ENCODE measurements at regions not wholly inside any gene's neighbourhood (a gene's known extent, or its start where the extent isn't known, plus 50 kb on each side); places are given as distances from the start of the nearest gene placed in this dataset.
"Not testable (repeated sequence)": the region's sequence is repeated elsewhere in the genome, so short reads cannot be mapped to it uniquely, and the experiment has no call there.

DNA sequence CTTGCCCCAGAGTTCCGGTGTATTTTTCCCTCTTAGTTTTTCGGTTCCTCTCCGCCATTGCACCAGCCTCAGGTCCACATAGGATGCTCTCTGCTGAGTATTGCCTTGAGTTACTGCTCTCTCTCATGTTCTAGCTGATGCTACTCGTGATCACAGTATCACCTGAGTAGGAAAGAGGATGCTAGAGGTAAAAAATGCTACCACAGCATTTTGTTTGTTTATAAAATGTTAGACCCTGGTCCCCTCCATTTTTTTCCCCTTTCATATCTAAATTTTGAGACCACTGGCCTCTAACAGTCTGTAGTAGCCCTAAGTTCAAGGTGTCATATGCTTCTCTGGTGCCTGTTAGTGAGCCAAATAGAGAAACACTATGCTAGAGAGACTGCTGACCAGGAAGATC, 175.5 kb downstream of the OR2B2 start:
- DNase-seq, result no peak

DNA sequence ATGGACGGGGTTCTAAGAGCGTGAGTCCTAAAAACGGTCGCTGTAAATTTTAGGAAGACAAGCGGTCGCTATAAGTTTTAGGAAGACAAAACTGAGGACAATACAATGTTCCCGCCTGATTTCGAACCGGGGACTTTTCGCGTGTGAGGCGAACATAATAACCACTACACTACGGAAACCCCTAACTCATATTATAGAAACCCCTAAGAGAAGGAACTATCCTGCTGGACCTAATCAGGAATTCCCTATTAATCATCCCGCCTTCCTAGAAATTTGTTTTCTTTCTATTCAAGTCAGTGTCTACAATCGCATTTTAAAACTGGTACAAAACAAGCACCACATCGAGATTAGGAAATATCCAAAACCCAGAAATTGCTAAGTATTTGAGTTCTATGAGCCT, 183.8 kb downstream of the OR2B2 start:
- no peak for DNase-seq

- DNase-seq, result no peak
Measured at GRCh38 chr6:27726619-27727023, 185.6 kb downstream of the OR2B2 start.

DNA sequence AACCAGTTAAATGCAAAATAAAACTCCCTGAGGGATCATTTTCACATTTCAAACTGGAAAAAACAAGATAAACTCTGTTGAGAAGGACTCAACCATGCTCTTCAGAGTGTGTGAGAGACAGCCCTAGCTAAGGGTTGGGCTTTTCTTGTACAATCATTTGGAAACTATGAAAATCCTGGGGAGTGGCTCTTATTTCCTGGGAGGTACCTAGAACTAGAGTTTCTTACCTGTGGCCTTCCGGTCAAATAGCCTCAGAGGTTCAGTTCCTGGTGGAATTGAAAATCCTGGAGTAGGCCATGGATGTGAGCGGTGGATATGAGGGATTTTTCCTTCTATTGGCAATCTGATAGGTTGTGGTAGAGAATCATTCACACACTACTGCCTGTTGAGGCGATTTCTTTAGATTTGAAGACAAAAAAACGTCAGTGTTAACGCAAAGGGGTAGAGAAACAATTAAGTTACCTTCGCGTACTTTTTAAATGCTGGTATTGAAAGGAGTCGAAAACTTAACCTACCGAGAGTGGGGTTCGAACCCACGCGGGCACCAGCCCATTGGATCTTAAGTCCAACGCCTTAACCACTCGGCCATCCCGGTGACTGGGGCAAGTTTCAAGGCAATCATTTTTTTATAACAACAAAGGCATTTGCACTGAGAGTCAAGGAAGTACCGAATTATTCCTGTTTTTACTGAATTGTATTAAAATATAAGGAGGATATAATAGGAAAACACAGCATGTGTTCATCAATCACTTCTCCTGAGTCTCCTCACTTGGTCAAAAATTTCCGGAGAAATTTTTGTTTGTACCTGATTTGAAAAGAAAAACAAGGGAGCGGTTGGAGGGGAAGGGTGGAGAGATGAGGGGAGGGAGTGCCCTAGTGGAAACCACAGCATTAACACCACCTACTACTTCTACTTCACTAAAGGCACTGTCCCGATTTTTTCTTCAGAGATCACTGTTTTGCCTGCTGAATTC, 191.3 kb downstream of the OR2B2 start:
- no peak for DNase-seq

DNA sequence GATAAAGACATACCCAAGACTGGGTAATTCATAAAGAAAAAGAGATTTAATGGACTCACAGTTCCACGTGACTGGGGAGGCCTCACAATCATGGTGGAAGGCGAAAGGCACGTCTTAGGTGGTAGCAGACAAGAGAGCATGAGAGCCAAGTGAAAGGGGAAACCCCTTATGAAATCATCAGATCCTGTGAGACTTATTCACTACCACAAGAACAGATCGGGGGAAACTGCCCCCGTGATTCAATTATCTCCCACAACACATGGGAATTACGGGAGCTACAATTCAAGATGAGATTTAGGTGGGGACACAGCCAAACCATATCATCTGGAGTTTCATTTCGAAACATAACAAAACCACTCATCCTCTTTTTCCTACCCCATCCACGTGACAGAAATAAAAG, 193.2 kb downstream of the OR2B2 start:
- DNase-seq, result not testable (repeated sequence)

DNA sequence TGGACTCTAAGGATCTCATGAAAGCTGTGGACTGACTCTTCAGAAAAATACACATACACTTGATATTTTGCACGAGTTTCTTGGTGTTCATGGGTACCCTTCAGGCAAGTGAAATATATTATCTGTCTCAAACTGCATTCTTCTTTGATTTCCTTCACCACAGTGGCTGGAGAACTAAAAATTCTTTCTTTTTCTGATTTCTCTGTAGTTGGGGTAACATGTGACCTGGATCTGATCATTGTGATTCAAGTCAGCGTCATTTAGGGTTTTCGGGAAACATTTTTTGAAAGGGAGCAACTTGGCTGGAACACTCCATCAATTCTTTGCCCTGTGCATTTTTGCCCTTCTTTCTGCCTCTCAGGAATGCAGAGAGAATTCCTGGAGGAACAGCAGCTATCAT, 205.8 kb downstream of the OR2B2 start:
- no peak for DNase-seq

GRCh38 chr6:27700337-27700736, 211.9 kb downstream of the OR2B2 start:
- DNase-seq, result no peak

GRCh38 chr6:27694547-27694874, 217.7 kb downstream of the OR2B2 start:
- DNase-seq, result no peak

- peak; percentile 74 for DNase-seq
Measured at GRCh38 chr6:27693766-27694546, 218.2 kb downstream of the OR2B2 start.

DNA sequence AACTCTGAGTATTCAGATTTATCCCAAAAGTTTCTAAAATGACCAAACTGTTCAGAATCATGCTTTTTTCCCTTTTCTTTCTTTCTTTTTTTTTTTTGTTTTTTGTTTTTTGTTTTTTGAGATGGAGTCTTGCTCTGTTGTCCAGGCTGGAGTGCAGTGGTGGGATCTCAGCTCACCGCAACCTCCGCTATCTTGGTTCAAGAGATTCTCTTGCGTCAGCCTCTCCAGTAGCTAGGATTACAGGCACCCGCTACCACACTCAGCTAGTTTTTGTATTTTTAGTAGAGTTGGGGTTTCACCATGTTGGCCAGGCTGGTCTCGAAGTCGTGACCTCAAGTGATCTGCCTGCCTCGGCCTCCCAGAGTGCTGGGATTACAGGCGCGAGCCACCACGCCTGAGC, 219.2 kb upstream of the ZNF184 start:
- DNase-seq, result not testable (repeated sequence)

DNA sequence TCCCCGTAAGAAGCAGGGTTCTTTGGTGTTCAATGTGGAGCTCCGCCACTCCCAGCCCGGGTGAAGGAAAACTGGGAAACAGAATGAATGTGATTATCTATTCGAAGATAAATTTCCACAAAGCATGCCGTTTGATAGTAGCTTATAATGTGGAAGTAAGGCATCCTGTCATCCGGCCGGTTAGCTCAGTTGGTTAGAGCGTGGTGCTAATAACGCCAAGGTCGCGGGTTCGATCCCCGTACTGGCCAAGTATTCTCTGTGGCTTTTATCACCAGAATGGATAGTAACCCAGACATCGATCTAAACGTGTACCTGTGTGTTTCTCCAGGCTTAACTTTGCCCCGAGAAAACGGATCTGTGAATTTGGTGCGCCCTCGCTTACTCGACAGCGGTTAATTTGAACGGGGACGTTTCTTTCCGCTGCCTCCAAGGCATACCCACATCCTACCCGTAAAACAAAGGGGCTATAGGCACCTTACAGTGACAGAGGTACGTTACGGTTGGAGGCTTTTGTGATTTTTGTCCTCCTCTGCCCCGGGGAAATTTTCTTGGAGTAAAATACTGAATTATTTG, 215.2 kb upstream of the ZNF184 start:
- no peak for DNase-seq

DNA sequence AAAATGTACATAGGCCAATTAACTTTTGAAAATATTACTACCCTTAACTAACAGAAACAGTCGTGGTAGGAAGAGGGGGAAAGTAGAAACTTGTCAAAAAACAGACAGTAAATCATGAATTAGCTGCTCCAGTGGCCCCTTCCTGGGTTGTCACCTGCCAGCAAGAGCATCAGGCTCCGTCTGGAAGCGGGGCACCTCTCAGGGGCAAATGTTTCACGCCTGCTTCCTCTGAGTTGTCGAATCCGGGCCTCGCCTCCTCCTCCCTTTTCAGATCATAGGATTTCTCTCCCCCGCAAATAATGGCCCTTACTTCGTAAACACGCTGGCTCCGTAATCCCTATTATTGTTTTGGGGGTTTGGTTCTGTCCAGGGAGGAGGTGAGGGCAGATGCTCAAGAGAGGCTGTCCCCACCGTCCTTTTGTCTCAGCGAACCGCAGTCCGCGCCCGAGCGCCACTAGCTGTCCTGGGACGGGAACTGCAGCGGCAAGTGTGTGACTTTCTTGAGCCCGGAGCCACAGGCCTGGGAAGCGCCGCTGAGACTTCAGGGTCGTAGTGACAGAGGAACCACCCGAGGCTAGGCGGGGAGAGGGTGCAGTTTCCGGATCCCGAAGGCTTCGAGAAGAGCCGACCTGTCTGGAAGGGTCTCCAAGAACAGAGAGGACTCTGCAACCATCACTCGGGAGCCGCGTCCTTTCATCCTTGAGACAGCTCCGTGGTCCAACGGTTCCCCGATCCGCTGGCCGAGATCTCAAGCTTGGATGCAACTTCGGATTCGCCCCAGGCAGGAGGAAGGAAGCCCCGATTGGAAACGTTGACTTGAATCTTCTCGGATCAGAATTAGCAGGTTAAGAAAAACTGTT, 214.5 kb upstream of the ZNF184 start:
- peak; percentile 88 for DNase-seq

DNA sequence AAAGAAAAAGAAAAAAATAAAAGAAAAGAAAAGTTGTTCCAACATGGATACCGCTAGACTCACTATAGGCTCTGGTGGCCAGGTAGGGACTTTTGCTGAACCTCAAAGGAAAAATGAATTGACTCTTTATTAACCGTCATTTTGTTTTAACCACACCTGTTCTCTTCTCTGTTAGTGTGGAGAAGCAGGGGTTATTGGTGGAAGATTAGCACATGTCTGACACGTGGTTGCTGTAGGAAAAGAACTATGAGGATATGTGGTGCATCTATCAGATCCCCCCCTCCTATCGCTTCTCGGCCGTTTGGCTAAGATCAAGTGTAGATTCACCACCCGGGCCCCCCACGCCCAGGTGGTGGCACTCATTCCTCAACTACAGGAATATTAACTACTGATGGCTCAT, 212.4 kb upstream of the ZNF184 start:
- no peak for DNase-seq

GRCh38 chr6:27684264-27685211, 211.6 kb upstream of the ZNF184 start:
- DNase-seq, result no peak

- peak; percentile 60 for DNase-seq
Measured at GRCh38 chr6:27679964-27680694, 207.2 kb upstream of the ZNF184 start.

DNA sequence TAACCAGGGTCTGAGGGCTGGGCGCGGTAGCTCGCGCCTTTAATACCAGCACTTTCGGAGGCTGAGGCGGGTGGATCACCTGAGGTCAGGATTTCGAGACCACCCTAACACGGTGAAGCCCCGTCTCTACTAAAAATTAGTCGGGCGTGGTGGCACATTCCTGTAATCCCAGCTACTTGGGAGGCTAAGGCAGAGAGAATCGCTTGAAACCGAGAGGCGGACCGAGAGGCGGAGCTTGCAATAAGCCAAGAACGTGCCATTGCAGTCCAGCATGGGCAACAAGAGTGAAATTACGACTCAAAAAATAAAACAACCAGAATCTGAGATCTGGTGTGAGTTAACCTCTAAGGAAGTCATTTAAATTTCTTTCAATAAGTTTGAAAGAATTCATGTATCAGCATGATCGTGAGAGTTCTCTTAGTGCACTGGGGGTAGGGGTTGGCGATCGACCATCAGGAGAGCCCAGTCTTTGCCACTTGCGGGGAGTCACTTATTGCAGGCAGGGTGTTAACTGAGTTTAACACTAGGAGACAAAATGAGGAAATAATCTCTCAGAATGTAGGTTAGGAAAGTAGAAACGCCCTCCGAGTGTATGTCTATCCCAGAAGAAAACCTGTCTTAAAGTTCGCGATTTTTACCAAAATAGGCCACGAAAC, 206.5 kb upstream of the ZNF184 start:
- DNase-seq, result peak; percentile 44

DNA sequence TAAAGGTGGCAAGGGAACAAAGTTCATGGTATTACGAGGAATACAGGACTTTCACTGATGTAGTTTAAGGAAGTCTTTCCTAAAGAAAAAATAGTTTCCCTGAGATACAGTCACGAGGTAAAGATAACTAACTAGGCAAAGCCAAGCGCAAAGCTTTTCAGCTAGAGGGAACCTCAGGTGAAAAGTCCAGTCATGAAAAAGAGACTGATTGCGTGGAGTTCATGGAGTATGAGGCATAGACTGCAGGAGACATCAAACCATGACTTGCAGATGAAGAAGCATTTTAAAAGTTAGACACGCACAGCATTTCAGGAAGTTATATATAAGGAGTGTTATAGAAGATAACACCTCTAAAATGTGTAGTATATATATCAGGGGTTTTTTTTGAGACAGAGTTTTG, 205.6 kb upstream of the ZNF184 start:
- no peak for DNase-seq

DNA sequence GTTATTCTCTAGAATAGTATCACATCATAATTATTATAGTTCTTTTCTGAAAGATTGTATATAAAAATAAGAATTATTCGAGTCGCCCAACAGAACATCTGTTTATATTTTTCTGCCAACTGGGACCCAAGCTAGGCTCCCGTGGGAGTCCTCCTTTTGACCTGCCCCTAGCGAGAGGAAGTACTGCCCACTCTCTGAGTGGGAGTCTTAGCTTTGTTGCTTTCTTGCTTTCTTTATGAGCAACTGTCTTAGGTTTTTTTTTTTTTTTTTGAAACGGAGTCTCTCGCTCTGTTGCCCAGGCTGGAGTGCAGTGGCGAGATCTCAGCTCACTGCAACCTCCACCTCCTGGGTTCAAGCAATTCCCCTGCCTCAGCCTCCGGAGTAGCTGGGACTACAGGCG, 202.0 kb upstream of the ZNF184 start:
- no peak for DNase-seq

GRCh38 chr6:27672113-27672799, 199.4 kb upstream of the ZNF184 start:
- DNase-seq, result no peak
